GM12865 (cell line): ENCODE measurements at regions not wholly inside any gene's neighbourhood (a gene's known extent, or its start where the extent isn't known, plus 50 kb on each side); places are given as distances from the start of the nearest gene placed in this dataset.

Experiments used
- DNase-seq: peaks from one replicate; pipeline ENCODE4 v3.0.0; 2010; ENCODE audit warnings: low read depth
- H3K4me3 ChIP-seq: 2 replicates; pipeline ENCODE4 v1.5.1; 2011; ENCODE audit warnings: mild to moderate bottlenecking, low read depth, low read length, control low read depth
- TF ChIP-seq, protein P1 (sequence below): IDR thresholded peaks from 2 replicates; pipeline ENCODE4 v1.5.1; 2011; ENCODE audit warnings: low read length, control low read depth, low read depth, inconsistent platforms; ENCODE audit not compliant: insufficient read depth; ENCODE audit errors: missing control alignments

DNA sequence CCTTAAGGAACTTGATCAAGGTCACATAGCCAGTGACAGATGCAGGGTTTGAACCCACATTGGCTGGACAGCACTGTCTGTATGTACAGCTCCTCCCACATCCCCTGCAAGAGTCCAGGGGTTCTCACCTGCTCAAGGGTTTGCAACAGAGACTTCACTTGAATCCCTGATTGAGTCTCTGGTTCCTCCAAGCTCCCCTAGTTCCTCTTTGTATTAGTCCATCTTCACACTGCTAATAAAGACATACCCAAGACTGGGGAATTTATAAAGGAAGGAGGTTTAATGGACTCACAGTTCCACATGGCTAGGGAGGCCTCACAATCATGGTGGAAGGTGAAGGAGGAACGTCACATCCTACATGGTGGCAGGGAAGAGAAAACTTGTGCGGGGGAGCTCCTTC, 72.8 kb upstream of the CLDN10 start:
- peak; percentile 38 for DNase-seq
- TF ChIP-seq, protein P1, sequence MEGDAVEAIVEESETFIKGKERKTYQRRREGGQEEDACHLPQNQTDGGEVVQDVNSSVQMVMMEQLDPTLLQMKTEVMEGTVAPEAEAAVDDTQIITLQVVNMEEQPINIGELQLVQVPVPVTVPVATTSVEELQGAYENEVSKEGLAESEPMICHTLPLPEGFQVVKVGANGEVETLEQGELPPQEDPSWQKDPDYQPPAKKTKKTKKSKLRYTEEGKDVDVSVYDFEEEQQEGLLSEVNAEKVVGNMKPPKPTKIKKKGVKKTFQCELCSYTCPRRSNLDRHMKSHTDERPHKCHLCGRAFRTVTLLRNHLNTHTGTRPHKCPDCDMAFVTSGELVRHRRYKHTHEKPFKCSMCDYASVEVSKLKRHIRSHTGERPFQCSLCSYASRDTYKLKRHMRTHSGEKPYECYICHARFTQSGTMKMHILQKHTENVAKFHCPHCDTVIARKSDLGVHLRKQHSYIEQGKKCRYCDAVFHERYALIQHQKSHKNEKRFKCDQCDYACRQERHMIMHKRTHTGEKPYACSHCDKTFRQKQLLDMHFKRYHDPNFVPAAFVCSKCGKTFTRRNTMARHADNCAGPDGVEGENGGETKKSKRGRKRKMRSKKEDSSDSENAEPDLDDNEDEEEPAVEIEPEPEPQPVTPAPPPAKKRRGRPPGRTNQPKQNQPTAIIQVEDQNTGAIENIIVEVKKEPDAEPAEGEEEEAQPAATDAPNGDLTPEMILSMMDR, result no peak
- H3K4me3 ChIP-seq, result no peak overlapping the region

DNA sequence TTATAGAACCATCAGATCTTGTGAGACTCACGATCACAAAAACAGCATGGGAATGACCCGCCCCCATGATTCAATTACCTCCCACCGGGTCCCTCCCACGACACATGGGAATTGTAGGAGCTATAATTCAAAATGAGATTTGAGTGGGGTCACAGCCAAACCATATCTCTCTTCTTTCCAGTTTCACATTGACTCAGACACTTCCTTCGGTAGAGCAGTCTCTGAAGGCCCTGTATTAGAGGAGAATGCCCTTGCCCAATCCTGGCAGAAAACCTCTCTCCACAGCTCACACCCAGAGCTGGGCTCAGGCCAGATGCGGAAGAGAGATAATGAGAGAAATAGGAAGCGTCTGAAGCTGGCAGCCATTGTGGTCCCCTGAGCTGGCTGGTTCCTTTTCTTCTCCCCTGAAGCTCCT, 72.4 kb upstream of the CLDN10 start:
- H3K4me3 ChIP-seq, result no peak overlapping the region
- peak; percentile 65 for DNase-seq
- TF ChIP-seq, protein P1, result no peak

DNA sequence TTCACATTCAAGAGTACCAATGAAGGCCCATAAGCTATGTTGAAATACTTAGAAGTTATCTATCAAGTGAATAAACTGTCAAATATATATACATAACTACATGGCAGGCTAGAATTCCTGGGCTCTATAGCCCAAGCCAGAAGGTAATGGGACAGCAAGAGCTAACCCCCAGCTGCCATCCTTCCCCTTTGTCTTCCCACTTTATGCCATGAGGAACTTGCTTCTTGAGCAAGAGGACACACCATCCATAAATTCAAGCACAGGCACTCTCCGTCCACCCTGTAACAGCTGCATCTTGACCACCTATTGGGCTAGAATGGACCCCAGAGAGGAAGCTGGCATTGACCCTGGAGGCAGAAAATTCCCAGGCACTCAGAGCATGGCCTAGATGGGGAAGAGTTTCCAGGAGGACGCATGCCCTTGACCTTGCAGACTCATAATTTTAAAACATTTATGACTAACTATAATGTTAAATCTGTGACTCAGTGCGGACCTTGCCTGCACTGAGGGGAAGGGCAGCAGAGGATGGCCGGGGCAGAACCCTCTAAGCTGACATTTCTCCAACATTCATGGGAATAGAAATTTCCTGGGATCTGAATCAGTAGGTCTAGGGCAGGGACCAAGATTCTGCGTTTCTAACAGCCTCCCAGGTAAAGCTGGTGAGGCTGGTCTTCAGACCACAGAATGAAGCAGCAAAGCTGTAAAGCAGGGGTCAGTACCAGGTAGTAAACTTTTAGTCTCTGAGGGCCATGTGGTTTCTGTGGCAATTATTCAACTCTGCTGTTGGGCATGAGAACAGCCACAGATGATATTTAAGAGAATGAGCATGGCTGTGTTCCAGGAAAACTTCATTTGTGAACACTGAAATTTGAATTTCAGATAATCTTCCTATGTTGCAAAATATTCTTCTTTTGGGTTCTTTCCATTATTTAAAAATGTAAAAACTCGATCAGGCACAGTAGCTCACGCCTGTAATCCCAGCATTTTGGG, 71.4 kb upstream of the CLDN10 start:
- H3K4me3 ChIP-seq, result no peak overlapping the region
- TF ChIP-seq, protein P1, result no peak
- DNase-seq, result no peak

DNA sequence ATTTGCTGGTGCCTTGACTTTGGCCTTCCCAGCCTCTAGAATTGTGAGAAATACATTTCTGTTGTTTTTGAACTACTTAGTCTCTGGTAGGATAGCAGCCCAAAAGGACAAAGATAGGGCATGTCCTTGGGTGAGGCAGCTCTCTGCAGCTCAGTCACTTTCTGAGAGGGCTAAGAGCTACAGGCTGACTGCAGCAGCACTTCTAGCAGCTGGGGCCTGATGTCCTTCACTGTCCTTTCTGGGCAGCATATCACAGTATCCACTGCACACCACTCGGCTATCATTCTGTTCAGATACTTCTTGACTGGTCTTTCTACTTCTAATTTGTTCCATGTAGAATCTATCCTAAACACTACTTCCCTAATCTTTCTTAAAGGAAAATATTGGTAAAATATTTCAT, 68.5 kb upstream of the CLDN10 start:
- no peak for DNase-seq
- no peak overlapping the region for H3K4me3 ChIP-seq
- TF ChIP-seq, protein P1, result no peak

DNA sequence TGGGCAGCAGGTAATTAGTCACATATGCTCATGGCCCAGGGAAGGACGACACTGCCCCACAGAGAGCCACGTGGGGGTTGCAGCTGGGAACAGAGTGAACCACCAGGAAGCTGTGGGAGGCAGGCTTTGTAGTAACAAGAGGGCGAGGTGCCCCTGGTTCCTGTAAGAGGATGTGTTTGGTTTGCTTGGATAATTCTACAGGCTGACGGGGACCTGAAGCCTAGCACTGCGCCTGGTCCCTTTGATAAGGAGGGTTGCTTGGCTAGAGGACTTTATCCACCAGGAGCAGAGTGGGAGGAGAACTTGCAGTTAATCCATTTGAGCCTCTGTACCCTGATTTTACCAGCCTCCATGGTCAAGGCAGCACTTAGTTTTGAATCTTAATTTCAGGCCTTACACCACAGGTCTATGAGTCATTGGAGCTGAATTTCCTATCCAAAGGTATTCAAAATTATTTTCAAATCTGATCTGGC, 67.4 kb upstream of the CLDN10 start:
- no peak for DNase-seq
- TF ChIP-seq, protein P1, result no peak
- no peak overlapping the region for H3K4me3 ChIP-seq

DNA sequence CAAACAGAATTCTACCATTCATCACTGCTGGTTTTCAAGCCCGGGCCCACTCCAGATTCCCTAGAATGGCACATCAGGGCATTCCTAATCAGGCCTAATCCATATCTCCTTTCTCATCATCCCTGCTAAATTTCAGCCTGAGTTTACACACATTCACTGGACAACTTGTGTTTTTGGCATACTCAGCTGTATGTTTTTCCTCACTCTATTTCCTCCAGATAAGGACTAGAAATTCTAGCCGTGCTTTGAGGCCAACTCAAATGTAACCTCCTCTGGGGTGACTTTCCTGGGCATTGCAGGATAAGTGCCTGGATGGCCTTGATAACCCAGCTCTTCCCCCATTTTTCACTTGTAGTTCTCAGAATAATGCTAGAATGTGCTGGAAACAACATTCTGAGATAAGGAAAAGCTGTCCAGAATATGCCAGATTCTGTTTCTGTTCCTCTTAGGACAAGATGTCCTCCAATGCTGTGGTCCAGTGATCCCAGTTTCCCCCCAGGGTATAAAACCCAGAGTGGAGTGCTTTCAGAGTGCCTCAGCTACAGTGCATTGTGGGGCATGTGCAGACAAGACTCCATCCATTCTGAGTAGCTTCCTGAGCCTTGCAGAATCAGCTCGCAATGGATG, 66.9 kb upstream of the CLDN10 start:
- no peak overlapping the region for H3K4me3 ChIP-seq
- TF ChIP-seq, protein P1, result no peak
- DNase-seq, result no peak
